Ureter (tissue), 1 donor: ENCODE measurements at regions not wholly inside any gene's neighbourhood (a gene's known extent, or its start where the extent isn't known, plus 50 kb on each side); places are given as distances from the start of the nearest gene placed in this dataset.
"Not testable (repeated sequence)": the region's sequence is repeated elsewhere in the genome, so short reads cannot be mapped to it uniquely, and the experiment has no call there.

Experiments used
- DNase-seq: peaks from one replicate; pipeline ENCODE4 v3.0.0-alpha.2; 2020; ENCODE audit warnings: low spot score
- donor health status: DM: yes; HTN: yes; CAD: no.

- no peak for DNase-seq
These were observed 146.8 kb upstream of the SLC38A2 start for GRCh38 chr12:46519407-46519806.

GRCh38 chr12:46518729-46519128, 146.2 kb upstream of the SLC38A2 start:
- DNase-seq, result no peak

- no peak for DNase-seq
These were observed 145.6 kb upstream of the SLC38A2 start for GRCh38 chr12:46518169-46518568.

- no peak for DNase-seq
These were observed 145.0 kb upstream of the SLC38A2 start for GRCh38 chr12:46517579-46517962.

- DNase-seq, result no peak
These were observed 144.5 kb upstream of the SLC38A2 start for GRCh38 chr12:46516933-46517578.

- DNase-seq, result no peak
These were observed 143.8 kb upstream of the SLC38A2 start for GRCh38 chr12:46516238-46516932.

GRCh38 chr12:46515829-46516228, 143.3 kb upstream of the SLC38A2 start:
- no peak for DNase-seq

- DNase-seq, result no peak
These were observed 142.3 kb upstream of the SLC38A2 start for GRCh38 chr12:46514886-46515285.

- DNase-seq, result not testable (repeated sequence)
These were observed 137.7 kb upstream of the SLC38A2 start for GRCh38 chr12:46510257-46510656.

GRCh38 chr12:46509135-46509534, 136.6 kb upstream of the SLC38A2 start:
- DNase-seq, result no peak

GRCh38 chr12:46508651-46509050, 136.1 kb upstream of the SLC38A2 start:
- no peak for DNase-seq

GRCh38 chr12:46507766-46508165, 135.2 kb upstream of the SLC38A2 start:
- DNase-seq, result no peak

GRCh38 chr12:46506961-46507360, 134.4 kb upstream of the SLC38A2 start:
- DNase-seq, result no peak

GRCh38 chr12:46506198-46506597, 133.6 kb upstream of the SLC38A2 start:
- no peak for DNase-seq

- no peak for DNase-seq
These were observed 131.9 kb upstream of the SLC38A2 start for GRCh38 chr12:46504494-46504893.

- no peak for DNase-seq
These were observed 131.1 kb upstream of the SLC38A2 start for GRCh38 chr12:46503637-46504175.

GRCh38 chr12:46500673-46501072, 128.1 kb upstream of the SLC38A2 start:
- no peak for DNase-seq

GRCh38 chr12:46499901-46500300, 127.3 kb upstream of the SLC38A2 start:
- DNase-seq, result no peak

GRCh38 chr12:46499226-46499625, 126.7 kb upstream of the SLC38A2 start:
- no peak for DNase-seq

GRCh38 chr12:46497739-46498138, 125.2 kb upstream of the SLC38A2 start:
- no peak for DNase-seq

- DNase-seq, result no peak
These were observed 121.9 kb upstream of the SLC38A2 start for GRCh38 chr12:46494424-46494823.

GRCh38 chr12:46493834-46494181, 121.2 kb upstream of the SLC38A2 start:
- no peak for DNase-seq

GRCh38 chr12:46493150-46493833, 120.7 kb upstream of the SLC38A2 start:
- no peak for DNase-seq
